K562 (cell line): ENCODE measurements at regions not wholly inside any gene's neighbourhood (a gene's known extent, or its start where the extent isn't known, plus 50 kb on each side); places are given as distances from the start of the nearest gene placed in this dataset.

Experiments
- ATAC-seq: fragments of 200-7000 bp; cut with Tn5 transposase; 3 replicates; pipeline ENCODE4 v1.9.1; 2020; ENCODE audit warnings: moderate library complexity
- BruUV-seq: library from RNA; stranded (reverse); fragments of 400-500 nt; replicated peaks from 2 replicates; lab custom pipeline; 2021; lab: Mats Ljungman, UMichigan
- CTCF ChIA-PET: fragments of 300-600 bp; formaldehyde crosslinking; extraction: SDS; loops from one replicate; lab custom pipeline; 2021; ENCODE audit warnings: low intra/inter-chr PET ratio; lab: Yijun Ruan, JAX
- POLR2A ChIA-PET: fragments of 300-600, 350-650 bp; sonication (Branson Sonifier 250); formaldehyde crosslinking; extraction: SDS; loops from one replicate; lab custom pipeline; 2021; ENCODE audit warnings: antibody characterized with exemption, inconsistent platforms; lab: Yijun Ruan, JAX
- DNase-seq, 4 experiments: peaks; one replicate each; pipeline versions ENCODE4 v3.0.0 to v3.0.0-alpha.2; 2011 to 2018; ENCODE audit warnings: low spot score in 3 of 4, mixed read lengths in 3 of 4; ENCODE audit errors: extremely low read depth in 1 of 4
- FAIRE-seq: peaks from 2 replicates; lab custom pipeline; 2011; peaks lifted over from hg19 to GRCh38; lab: Jason Lieb, UNC
- H2AFZ ChIP-seq: 2 replicates; pipeline ENCODE4 v1.6.0; 2011; ENCODE audit warnings: low read depth, low read length, control low read depth, inconsistent platforms
- H3K27ac ChIP-seq: fragments of 200-600 bp; 3 replicates; pipeline ENCODE4 v1.8.0; 2011; ENCODE audit warnings: low read depth, mild to moderate bottlenecking, control low read depth, inconsistent platforms, low read length, moderate library complexity, mixed read lengths; ENCODE audit errors: extremely low read depth
- H3K27me3 ChIP-seq, 2 experiments: fragments of 300-600 bp in 1 of 2; 2 replicates in 1 of 2; 3 replicates in 1 of 2; pipeline versions ENCODE4 v1.6.0 to v1.8.0; 2011; ENCODE audit warnings: inconsistent platforms in 2 of 2, low read length in 2 of 2, mild to moderate bottlenecking in 1 of 2, mixed read lengths in 1 of 2, moderate library complexity in 1 of 2; ENCODE audit not compliant: control insufficient read depth in 2 of 2, insufficient read depth in 2 of 2
- H3K36me3 ChIP-seq: fragments of 300-600 bp; 3 replicates; pipeline ENCODE4 v1.8.0; 2011; ENCODE audit warnings: mild to moderate bottlenecking, low read length, inconsistent platforms; ENCODE audit not compliant: control insufficient read depth, insufficient read depth
- H3K4me1 ChIP-seq, 2 experiments: fragments of 200-600 bp in 1 of 2; replicated peaks in 1 of 2; 2 replicates in 1 of 2; 3 replicates in 1 of 2; pipeline versions ENCODE4 v1.5.1 to v1.8.0; 2011; ENCODE audit warnings: inconsistent platforms in 2 of 2, low read length in 2 of 2, mild to moderate bottlenecking in 1 of 2, mixed read lengths in 1 of 2, moderate library complexity in 1 of 2; ENCODE audit not compliant: control insufficient read depth in 2 of 2, insufficient read depth in 2 of 2
- H3K4me2 ChIP-seq: 2 replicates; pipeline ENCODE4 v1.6.1; 2011; ENCODE audit warnings: low read length, control low read depth, inconsistent platforms, mixed read lengths; ENCODE audit not compliant: insufficient read depth
- H3K4me3 ChIP-seq: fragments of 200-600 bp; sonication (generic), shearing (Covaris generic); 2 replicates; pipeline ENCODE4 v1.5.1; 2016; ENCODE audit warnings: control low read depth, inconsistent platforms
- H3K79me2 ChIP-seq: fragments of 200-600 bp; 3 replicates; pipeline ENCODE4 v1.8.0; 2011; ENCODE audit warnings: low read length, inconsistent platforms; ENCODE audit not compliant: control insufficient read depth, insufficient read depth
- H3K9ac ChIP-seq, 2 experiments: 2 replicates each; pipeline versions ENCODE4 v1.6.0 to v1.6.1; 2011; ENCODE audit warnings: low read depth in 2 of 2, low read length in 2 of 2, control low read depth in 1 of 2, inconsistent platforms in 1 of 2, mild to moderate bottlenecking in 1 of 2, mixed read lengths in 1 of 2; ENCODE audit not compliant: insufficient read depth in 1 of 2
- H3K9me1 ChIP-seq: one replicate; pipeline ENCODE4 v1.6.0; 2011; ENCODE audit warnings: inconsistent platforms, mild to moderate bottlenecking, low read length, moderate library complexity; ENCODE audit not compliant: control insufficient read depth, insufficient read depth
- H3K9me3 ChIP-seq: replicated peaks from 2 replicates; pipeline ENCODE4 v1.5.1; 2011; ENCODE audit warnings: low read depth, low read length, inconsistent platforms; ENCODE audit not compliant: control insufficient read depth, insufficient read depth
- H4K20me1 ChIP-seq: replicated peaks from 2 replicates; pipeline ENCODE4 v1.6.1; 2011; ENCODE audit warnings: low read length, inconsistent platforms, mixed read lengths; ENCODE audit not compliant: control insufficient read depth, insufficient read depth
- DEAF1 ChIP-seq: fragments of 450-650 bp; formaldehyde crosslinking; IDR thresholded peaks from 2 replicates; pipeline ENCODE4 v1.4.0; 2020; ENCODE audit warnings: mild to moderate bottlenecking, moderate library complexity
- MBD1 ChIP-seq: fragments of 250-450 bp; sonication (Bioruptor Pico); IDR thresholded peaks from 2 replicates; pipeline ENCODE4 v1.8.0; 2022; ENCODE audit warnings: inconsistent platforms
- NBN ChIP-seq: fragments of 450-650 bp; IDR thresholded peaks from 2 replicates; pipeline ENCODE4 v1.6.1; 2016; ENCODE audit warnings: low read depth, mild to moderate bottlenecking
- TBL1XR1 ChIP-seq, 2 experiments: IDR thresholded peaks; 2 replicates each; pipeline ENCODE4 v1.6.1; 2012; ENCODE audit warnings: improper control_type of control experiment in 2 of 2, low read length in 2 of 2, mild to moderate bottlenecking in 1 of 2
- ZNF175 ChIP-seq: fragments of 200-800 bp; sonication (Bioruptor generic); IDR thresholded peaks from 2 replicates; pipeline ENCODE4 v1.6.1; 2016; ENCODE audit warnings: low read depth, mild to moderate bottlenecking, missing genetic modification characterization, missing compliant biosample characterization
- ZNF347 ChIP-seq: fragments of 450-650 bp; formaldehyde crosslinking; IDR thresholded peaks from 2 replicates; pipeline ENCODE4 v1.4.0; 2020; ENCODE audit warnings: low read depth, mild to moderate bottlenecking, moderate library complexity
- ZNF551 ChIP-seq: fragments of 250-450 bp; sonication (Bioruptor Pico); IDR thresholded peaks from 2 replicates; pipeline ENCODE4 v1.5.0; 2021; ENCODE audit warnings: mild to moderate bottlenecking, moderate library complexity
- WGBS: fragments of 100-300 bp; shearing (Covaris generic); methylation state at CpG from one replicate; pipeline ENCODE4 v1.1.6; 2016; ENCODE audit warnings: low coverage, mixed read lengths; ENCODE audit not compliant: insufficient coverage; ENCODE audit errors: missing lambda C conversion rate; 5-methylcytosine and 5-hydroxymethylcytosine counted together
- in situ Hi-C: fragments of 300-500 bp; cut with MboI; formaldehyde crosslinking; loops from 4 replicates; pipeline ENCODE4 v1.15.0; 2018; ENCODE audit warnings: inconsistent platforms, mixed read lengths
- intact Hi-C: fragments of 100-400 bp; cut with micrococcal nuclease; formaldehyde crosslinking; loops from 2 replicates; pipeline ENCODE4 v1.14.2; 2022
- TF ChIP-seq, protein P1 (sequence below): fragments of 250-450 bp; sonication (Bioruptor Pico); IDR thresholded peaks from 2 replicates; pipeline ENCODE4 v1.8.0; 2021; ENCODE audit warnings: moderate library complexity, mild to moderate bottlenecking, inconsistent platforms
- TF ChIP-seq, protein P2 (sequence below): sonication (generic); formaldehyde crosslinking; IDR thresholded peaks from 2 replicates; pipeline ENCODE4 v1.9.0; 2022; ENCODE audit warnings: mild to moderate bottlenecking, missing genetic modification reagents
- TF ChIP-seq, protein P3 (sequence below): fragments of 450-650 bp; formaldehyde crosslinking; IDR thresholded peaks from 2 replicates; pipeline ENCODE4 v1.4.0; 2022; ENCODE audit warnings: mild to moderate bottlenecking, moderate library complexity

DNA sequence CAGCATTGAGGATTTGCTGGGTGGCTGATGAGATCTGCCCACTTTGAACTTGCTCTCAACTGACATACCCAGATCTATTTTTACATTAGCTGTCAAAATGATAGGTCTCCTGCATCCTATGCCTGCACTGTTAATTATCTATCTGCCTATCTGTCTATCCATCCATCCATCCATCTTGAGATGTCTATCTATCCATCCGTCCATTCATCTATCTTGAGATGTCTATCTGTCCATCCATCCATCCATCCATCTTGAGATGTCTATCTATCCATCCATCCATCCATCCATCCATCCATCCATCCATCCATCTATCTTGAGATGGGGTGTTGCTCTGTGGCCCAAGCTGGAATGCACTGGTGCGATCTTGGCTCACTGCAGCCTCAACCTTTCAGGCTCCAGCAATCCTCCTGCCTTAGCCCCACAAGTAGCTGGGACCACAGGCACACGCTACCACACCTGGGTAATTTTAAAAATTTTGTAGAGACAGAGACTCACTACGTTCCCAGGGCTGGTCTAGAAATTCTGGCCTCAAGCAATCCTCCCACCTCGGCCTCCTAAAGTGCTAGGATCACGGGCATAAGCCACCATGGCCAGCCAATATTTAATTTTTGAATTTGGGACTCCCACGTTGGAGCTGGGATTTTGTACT is 159.4 kb upstream of the NSMCE3 start:
- Histone ChIP-seq H3K9me3 (no peaks in the 10 kb centered on the region), H3K27me3 (no peaks in the 10 kb centered on the region; a peak in 3 of 5 replicates), H3K4me1 (no peaks in the 10 kb centered on the region), H2AFZ (no peak overlapping the region), H3K36me3 (no peaks in the 10 kb centered on the region), H3K79me2 (no peaks in the 10 kb centered on the region), H4K20me1 (no peaks in the 10 kb centered on the region), H3K4me2 (no peak overlapping the region), H3K27ac (no peak overlapping the region), H3K9ac (no peak overlapping the region), H3K4me3 (no peak overlapping the region), H3K9me1 (no peaks in the 10 kb centered on the region)
- FAIRE-seq = no peak
- under 1% methylated on average over 7 of the region's 7 CpGs for WGBS
- intact Hi-C loops = no loop called here
- ChIA-PET CTCF (no interaction called here), POLR2A (no interaction called here)
- no peak for TF ChIP-seq TBL1XR1 (IDR thresholded peaks at IDR 0.05; ENCODE audit: low read length in 2 of 2)
- no peak for TF ChIP-seq ZNF347 (CRISPR knock-in tag)
- TF ChIP-seq, protein P1, sequence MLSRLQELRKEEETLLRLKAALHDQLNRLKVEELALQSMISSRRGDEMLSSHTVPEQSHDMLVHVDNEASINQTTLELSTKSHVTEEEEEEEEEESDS (CRISPR knock-in tag) = no peak
- TF ChIP-seq, protein P2, sequence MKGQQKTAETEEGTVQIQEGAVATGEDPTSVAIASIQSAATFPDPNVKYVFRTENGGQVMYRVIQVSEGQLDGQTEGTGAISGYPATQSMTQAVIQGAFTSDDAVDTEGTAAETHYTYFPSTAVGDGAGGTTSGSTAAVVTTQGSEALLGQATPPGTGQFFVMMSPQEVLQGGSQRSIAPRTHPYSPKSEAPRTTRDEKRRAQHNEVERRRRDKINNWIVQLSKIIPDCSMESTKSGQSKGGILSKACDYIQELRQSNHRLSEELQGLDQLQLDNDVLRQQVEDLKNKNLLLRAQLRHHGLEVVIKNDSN (CRISPR knock-in tag) = no peak
- TF ChIP-seq ZNF175 (CRISPR knock-in tag) = no peak
- no peak for TF ChIP-seq MBD1
- no peak for TF ChIP-seq ZNF551
- no peak for TF ChIP-seq NBN
- no peak for TF ChIP-seq DEAF1 (CRISPR knock-in tag)
- TF ChIP-seq, protein P3, sequence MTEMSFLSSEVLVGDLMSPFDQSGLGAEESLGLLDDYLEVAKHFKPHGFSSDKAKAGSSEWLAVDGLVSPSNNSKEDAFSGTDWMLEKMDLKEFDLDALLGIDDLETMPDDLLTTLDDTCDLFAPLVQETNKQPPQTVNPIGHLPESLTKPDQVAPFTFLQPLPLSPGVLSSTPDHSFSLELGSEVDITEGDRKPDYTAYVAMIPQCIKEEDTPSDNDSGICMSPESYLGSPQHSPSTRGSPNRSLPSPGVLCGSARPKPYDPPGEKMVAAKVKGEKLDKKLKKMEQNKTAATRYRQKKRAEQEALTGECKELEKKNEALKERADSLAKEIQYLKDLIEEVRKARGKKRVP (CRISPR knock-in tag) = no peak
- no peak for ATAC-seq
- no TSS peak for BruUV-seq
- in situ Hi-C loops = no loop called here
- DNase-seq = no peak
